Middle frontal gyrus (tissue), 1 donor: ENCODE measurements at regions not wholly inside any gene's neighbourhood (a gene's known extent, or its start where the extent isn't known, plus 50 kb on each side); places are given as distances from the start of the nearest gene placed in this dataset.

ENCODE experiments used
- DNase-seq: peaks from one replicate; pipeline ENCODE4 v3.0.0-alpha.2; 2015; ENCODE audit warnings: low spot score; ENCODE audit errors: extremely low spot score

GRCh38 chr9:119771341-119771740 lies 402.1 kb upstream of the BRINP1 start:
- DNase-seq: no peak

GRCh38 chr9:119768266-119768665 lies 399.0 kb upstream of the BRINP1 start:
- DNase-seq: peak; percentile 31

GRCh38 chr9:119765632-119766175 lies 396.5 kb upstream of the BRINP1 start:
- DNase-seq: no peak

- no peak for DNase-seq
Measured at GRCh38 chr9:119763260-119763659, 394.0 kb upstream of the BRINP1 start.

GRCh38 chr9:119761812-119762211 lies 392.6 kb upstream of the BRINP1 start:
- DNase-seq: no peak

GRCh38 chr9:119758990-119759389 lies 389.8 kb upstream of the BRINP1 start:
- no peak for DNase-seq

- no peak for DNase-seq
Measured at GRCh38 chr9:119758241-119758640, 389.0 kb upstream of the BRINP1 start.

- DNase-seq: no peak
Measured at GRCh38 chr9:119739476-119739875, 370.2 kb upstream of the BRINP1 start.

GRCh38 chr9:119736491-119737454 lies 367.5 kb upstream of the BRINP1 start:
- DNase-seq: no peak

GRCh38 chr9:119727988-119728387 lies 358.8 kb upstream of the BRINP1 start:
- no peak for DNase-seq

GRCh38 chr9:119726035-119726434 lies 356.8 kb upstream of the BRINP1 start:
- DNase-seq: no peak

- DNase-seq: no peak
Measured at GRCh38 chr9:119722384-119722783, 353.1 kb upstream of the BRINP1 start.

- no peak for DNase-seq
Measured at GRCh38 chr9:119712325-119712724, 343.1 kb upstream of the BRINP1 start.

GRCh38 chr9:119709431-119709830 lies 340.2 kb upstream of the BRINP1 start:
- DNase-seq: no peak

- no peak for DNase-seq
Measured at GRCh38 chr9:119707228-119707845, 338.1 kb upstream of the BRINP1 start.

- DNase-seq: no peak
Measured at GRCh38 chr9:119701651-119702050, 332.4 kb upstream of the BRINP1 start.

- DNase-seq: no peak
Measured at GRCh38 chr9:119698535-119698934, 329.3 kb upstream of the BRINP1 start.

GRCh38 chr9:119697996-119698395 lies 328.8 kb upstream of the BRINP1 start:
- DNase-seq: no peak

GRCh38 chr9:119689879-119690278 lies 320.6 kb upstream of the BRINP1 start:
- DNase-seq: no peak

GRCh38 chr9:119688547-119688946 lies 319.3 kb upstream of the BRINP1 start:
- no peak for DNase-seq

- no peak for DNase-seq
Measured at GRCh38 chr9:119677811-119678505, 308.7 kb upstream of the BRINP1 start.

GRCh38 chr9:119675951-119676350 lies 306.7 kb upstream of the BRINP1 start:
- no peak for DNase-seq
